ENCODE measurements at regions not wholly inside any gene's neighbourhood (a gene's known extent, or its start where the extent isn't known, plus 50 kb on each side); places are given as distances from the start of the nearest gene placed in this dataset.

DNA sequence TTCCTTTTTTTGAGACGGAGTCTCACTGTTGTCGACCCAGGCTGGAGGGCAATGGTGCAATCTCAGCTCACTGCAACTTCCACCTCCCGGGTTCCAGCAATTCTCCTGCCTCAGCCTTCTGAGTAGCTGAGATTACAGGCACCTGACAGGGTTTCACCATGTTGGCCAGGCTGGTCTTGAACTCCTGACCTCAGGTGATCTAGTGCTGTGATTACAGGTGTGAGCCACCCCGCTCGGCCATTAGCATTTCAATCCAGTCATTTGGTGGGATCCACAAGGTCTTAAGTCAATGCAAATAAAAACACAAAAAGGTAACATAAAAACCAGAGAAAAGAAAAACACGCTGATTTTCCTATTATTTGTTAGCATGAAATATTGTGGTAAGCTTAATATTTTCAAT is 1227.2 kb upstream of the TENM4 start:
- Histone ChIP-seq H3K27ac (no peak overlapping the region), H3K4me1 (no peaks in the 10 kb centered on the region), H3K36me3 (no peaks in the 10 kb centered on the region), H3K4me3 (no peak overlapping the region), H3K27me3 (no peaks in the 10 kb centered on the region), H3K9me3 (no peaks in the 10 kb centered on the region)
- no peak for TF ChIP-seq EP300 (IDR thresholded peaks at IDR 0.05)
- no peak for TF ChIP-seq POLR2A (IDR thresholded peaks at IDR 0.05)
- TF ChIP-seq POLR2AphosphoS5 (IDR thresholded peaks at IDR 0.05) = no peak
- TF ChIP-seq, protein P1, sequence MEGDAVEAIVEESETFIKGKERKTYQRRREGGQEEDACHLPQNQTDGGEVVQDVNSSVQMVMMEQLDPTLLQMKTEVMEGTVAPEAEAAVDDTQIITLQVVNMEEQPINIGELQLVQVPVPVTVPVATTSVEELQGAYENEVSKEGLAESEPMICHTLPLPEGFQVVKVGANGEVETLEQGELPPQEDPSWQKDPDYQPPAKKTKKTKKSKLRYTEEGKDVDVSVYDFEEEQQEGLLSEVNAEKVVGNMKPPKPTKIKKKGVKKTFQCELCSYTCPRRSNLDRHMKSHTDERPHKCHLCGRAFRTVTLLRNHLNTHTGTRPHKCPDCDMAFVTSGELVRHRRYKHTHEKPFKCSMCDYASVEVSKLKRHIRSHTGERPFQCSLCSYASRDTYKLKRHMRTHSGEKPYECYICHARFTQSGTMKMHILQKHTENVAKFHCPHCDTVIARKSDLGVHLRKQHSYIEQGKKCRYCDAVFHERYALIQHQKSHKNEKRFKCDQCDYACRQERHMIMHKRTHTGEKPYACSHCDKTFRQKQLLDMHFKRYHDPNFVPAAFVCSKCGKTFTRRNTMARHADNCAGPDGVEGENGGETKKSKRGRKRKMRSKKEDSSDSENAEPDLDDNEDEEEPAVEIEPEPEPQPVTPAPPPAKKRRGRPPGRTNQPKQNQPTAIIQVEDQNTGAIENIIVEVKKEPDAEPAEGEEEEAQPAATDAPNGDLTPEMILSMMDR (IDR thresholded peaks at IDR 0.05) = no peak
- DNase-seq = no peak
- WGBS, 2 donors = 82 to 90% methylated on average over 6 of the region's 6 CpGs
- no peak for ATAC-seq (ENCODE audit: low FRiP score in 2 of 2)

DNA sequence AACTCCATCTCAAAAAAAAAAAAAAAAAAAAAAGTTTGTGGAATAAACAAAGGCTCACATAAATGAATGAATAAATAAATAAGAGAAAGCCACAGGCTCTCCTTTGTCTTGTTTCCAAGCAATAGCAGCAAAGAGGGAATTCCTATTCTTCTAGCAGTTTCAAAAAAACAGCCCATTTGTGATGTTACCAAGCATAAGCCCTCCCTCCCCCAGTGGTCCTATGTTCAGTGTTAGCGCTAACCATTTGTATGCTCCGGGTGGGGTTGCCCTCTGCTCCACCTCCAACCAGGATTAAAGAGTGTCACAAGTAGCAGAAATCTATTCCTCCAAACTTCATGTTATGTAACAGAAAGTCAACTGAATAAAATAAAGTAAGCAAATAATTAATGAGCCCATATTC is 1215.0 kb upstream of the TENM4 start:
- no peaks in the 10 kb centered on the region for H3K27me3 ChIP-seq
- TF ChIP-seq EP300 (IDR thresholded peaks at IDR 0.05) (no peak), POLR2A (IDR thresholded peaks at IDR 0.05) (no peak), POLR2AphosphoS5 (IDR thresholded peaks at IDR 0.05) (no peak)
- TF ChIP-seq, protein P1 (IDR thresholded peaks at IDR 0.05) = no peak
- H3K4me1 ChIP-seq = no peaks in the 10 kb centered on the region
- no peak overlapping the region for H3K4me3 ChIP-seq
- WGBS, 2 donors = 92 to 94% methylated on average over 2 of the region's 2 CpGs
- no peak for DNase-seq
- no peaks in the 10 kb centered on the region for H3K9me3 ChIP-seq
- no peak overlapping the region for H3K27ac ChIP-seq
- no peaks in the 10 kb centered on the region for H3K36me3 ChIP-seq
- no peak for ATAC-seq (ENCODE audit: low FRiP score in 2 of 2)

GRCh38 chr11:80650966-80651365 is 1210.1 kb upstream of the TENM4 start:
- 63 to 70% methylated on average over 2 of the region's 2 CpGs for WGBS, 2 donors
- TF ChIP-seq POLR2AphosphoS5 (IDR thresholded peaks at IDR 0.05) (no peak), POLR2A (IDR thresholded peaks at IDR 0.05) (no peak), EP300 (IDR thresholded peaks at IDR 0.05) (no peak)
- TF ChIP-seq, protein P1 (IDR thresholded peaks at IDR 0.05) = no peak
- Histone ChIP-seq H3K4me1 (no peaks in the 10 kb centered on the region), H3K36me3 (no peaks in the 10 kb centered on the region), H3K27me3 (no peaks in the 10 kb centered on the region), H3K27ac (no peak overlapping the region), H3K4me3 (no peak overlapping the region), H3K9me3 (no peaks in the 10 kb centered on the region)
- DNase-seq (no peak), ATAC-seq (ENCODE audit: low FRiP score in 2 of 2) (no peak)

GRCh38 chr11:80649186-80649585 is 1208.4 kb upstream of the TENM4 start:
- no peak overlapping the region for H3K4me3 ChIP-seq
- TF ChIP-seq POLR2A (IDR thresholded peaks at IDR 0.05) = no peak
- TF ChIP-seq POLR2AphosphoS5 (IDR thresholded peaks at IDR 0.05) = no peak
- TF ChIP-seq, protein P1 (IDR thresholded peaks at IDR 0.05) = no peak
- no peak for TF ChIP-seq EP300 (IDR thresholded peaks at IDR 0.05)
- H3K9me3 ChIP-seq = no peaks in the 10 kb centered on the region
- no peak overlapping the region for H3K27ac ChIP-seq
- no peaks in the 10 kb centered on the region for H3K36me3 ChIP-seq
- H3K4me1 ChIP-seq = no peaks in the 10 kb centered on the region
- no peak for DNase-seq
- no peaks in the 10 kb centered on the region for H3K27me3 ChIP-seq
- ATAC-seq (ENCODE audit: low FRiP score in 2 of 2) = no peak
- WGBS, 2 donors = 87 to 88% methylated on average over 4 to 5 of the region's 5 CpGs

DNA sequence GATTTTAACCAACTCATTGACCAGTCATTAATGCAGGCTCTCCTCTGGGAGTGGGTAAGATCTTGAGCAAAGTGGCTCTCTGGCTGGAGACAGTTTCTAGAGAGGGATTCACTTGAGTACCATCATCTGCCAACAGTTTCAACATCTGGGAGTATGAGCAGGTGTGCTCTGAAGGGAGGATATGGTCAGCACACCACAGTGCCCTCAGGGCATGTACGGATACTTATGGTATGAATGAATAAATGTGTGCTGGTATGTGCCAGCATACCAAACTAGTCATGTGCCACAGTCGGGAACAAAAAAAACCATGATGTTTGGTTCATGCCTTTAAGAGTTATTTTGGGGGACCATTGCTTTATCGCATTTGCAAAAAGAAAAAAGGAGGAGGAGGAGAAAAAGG is 1197.5 kb upstream of the TENM4 start:
- Histone ChIP-seq H3K4me1 (no peaks in the 10 kb centered on the region), H3K27ac (no peak overlapping the region), H3K4me3 (no peak overlapping the region), H3K36me3 (no peaks in the 10 kb centered on the region), H3K27me3 (no peaks in the 10 kb centered on the region), H3K9me3 (no peaks in the 10 kb centered on the region)
- TF ChIP-seq POLR2AphosphoS5 (IDR thresholded peaks at IDR 0.05) = no peak
- TF ChIP-seq POLR2A (IDR thresholded peaks at IDR 0.05) = no peak
- TF ChIP-seq EP300 (IDR thresholded peaks at IDR 0.05) = no peak
- TF ChIP-seq, protein P1 (IDR thresholded peaks at IDR 0.05) = no peak
- ATAC-seq (ENCODE audit: low FRiP score in 2 of 2) (no peak), DNase-seq (no peak)
- 88 to 99% methylated on average over 3 of the region's 3 CpGs for WGBS, 2 donors
